ENCODE measurements at regions not wholly inside any gene's neighbourhood (a gene's known extent, or its start where the extent isn't known, plus 50 kb on each side); places are given as distances from the start of the nearest gene placed in this dataset.
"Not testable (repeated sequence)": the region's sequence is repeated elsewhere in the genome, so short reads cannot be mapped to it uniquely, and the experiment has no call there.

DNA sequence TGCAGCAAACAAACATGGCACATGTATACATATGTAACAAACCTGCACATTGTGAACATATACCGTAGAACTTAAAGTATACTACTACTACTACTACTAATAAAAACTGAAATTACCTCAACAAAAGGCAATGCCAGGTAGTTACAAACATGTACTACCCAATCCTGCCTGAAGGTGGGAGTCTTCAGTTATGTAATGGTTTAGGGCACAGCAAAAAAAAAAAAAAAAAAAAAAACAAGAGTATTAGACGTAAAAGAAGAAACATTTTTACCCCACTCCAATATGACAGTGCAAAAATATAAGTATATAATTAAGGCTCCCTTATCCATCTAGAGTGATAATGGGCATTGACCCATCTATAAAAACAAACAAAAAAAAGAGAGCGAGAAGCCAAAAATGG is 296.6 kb downstream of the ZNF37A start:
- not testable (repeated sequence) for H3K27me3 ChIP-seq; H3K4me1 ChIP-seq; H3K27ac ChIP-seq; H3K4me3 ChIP-seq; H3K9ac ChIP-seq; H3K9me3 ChIP-seq (replicated peaks in 1 of 11); H3K4me2 ChIP-seq; H4K20me1 ChIP-seq; H3K36me3 ChIP-seq

DNA sequence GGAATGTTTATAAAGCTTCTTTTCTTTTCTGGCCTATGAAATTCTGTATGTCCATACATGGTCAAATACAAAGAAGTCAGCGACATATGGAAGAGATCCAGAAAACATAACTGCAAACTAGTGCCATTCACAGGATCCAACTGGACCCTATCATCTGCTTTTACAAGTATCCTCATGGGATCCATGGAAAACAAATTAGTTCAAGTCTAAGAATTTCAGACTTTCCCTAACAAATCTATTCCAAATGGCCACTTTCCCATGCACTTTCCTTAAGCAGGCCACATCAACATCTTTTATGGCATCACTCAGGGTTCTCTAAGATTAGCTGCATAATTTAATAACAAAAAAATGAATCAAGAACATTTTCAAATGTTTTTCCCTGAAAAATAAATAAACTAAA is 301.3 kb downstream of the ZNF37A start:
- not testable (repeated sequence) for H3K4me2 ChIP-seq; H3K27ac ChIP-seq; H3K9ac ChIP-seq; H3K9me3 ChIP-seq (replicated peaks in 1 of 11); H3K4me1 ChIP-seq; H3K27me3 ChIP-seq; H4K20me1 ChIP-seq; H3K36me3 ChIP-seq; H3K4me3 ChIP-seq

DNA sequence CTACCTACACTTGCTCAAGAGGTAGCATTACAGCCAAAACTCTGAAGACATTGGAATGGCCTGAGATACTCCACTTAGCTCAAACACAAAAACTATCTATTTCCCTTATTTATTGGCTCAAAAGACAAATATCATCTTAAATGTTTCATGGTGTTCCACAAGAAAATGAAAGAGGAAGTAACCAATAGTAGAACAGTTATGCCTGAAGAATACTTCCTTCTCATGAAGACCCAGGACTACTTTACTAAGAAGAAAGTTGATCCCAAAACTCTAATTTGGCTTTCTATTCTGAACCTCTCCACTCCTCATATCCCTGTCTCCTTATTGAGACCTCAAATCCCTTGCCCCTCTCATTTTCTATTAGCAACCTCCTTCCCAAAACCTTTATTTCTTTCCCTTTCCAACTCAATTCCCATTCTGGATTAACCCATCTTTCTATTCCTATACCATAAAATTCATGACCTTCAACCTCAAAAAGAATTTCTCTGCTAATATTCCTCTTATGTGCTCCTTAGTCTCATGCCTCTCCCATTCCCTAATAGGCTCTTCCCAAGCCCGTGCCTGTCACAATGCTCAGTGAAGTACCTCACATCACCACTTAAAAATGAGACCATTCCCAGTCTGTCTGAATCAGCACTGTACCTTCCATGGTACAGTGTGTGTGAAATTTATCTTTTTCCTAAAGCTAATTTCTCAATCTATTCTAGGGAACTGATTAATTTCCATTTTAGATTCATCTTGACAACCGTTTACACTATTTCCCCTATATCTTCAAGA is 302.2 kb downstream of the ZNF37A start:
- H3K4me3 ChIP-seq; H3K27ac ChIP-seq; H3K36me3 ChIP-seq; H3K9ac ChIP-seq; H3K27me3 ChIP-seq; H4K20me1 ChIP-seq; H3K4me1 ChIP-seq; H3K9me3 ChIP-seq (replicated peaks in 1 of 11): not testable (repeated sequence)
- H3K4me2 ChIP-seq: peak overlapping the region in 2 of 11 experiments; percentile 62 to 65; a peak in 5 of 22 replicates

DNA sequence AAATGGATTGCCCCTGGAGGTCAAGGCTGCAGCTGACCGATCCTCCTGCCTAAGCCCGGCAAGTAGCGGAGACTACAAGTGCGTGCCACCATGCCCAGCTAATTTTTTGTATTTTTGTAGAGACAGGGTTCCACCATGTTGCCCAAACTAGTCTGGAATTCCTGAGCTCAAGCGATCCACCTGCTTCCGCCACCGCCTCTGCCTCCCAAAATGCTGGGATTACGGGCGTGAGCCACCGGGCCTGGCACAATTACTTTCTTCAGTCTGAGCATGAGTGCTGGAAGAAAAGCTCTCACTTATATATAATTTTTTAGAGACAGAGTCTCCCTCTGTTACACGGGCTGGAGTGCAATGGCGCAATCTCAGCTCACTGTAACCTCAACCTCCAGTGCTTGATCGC is 307.4 kb downstream of the ZNF37A start:
- not testable (repeated sequence) for H3K27me3 ChIP-seq; H4K20me1 ChIP-seq; H3K4me1 ChIP-seq; H3K36me3 ChIP-seq; H3K9me3 ChIP-seq (replicated peaks in 1 of 11)
- H3K9ac ChIP-seq: peak overlapping the region in 8 of 11 experiments; percentile 83 to 93 (median 88); a peak in 7 of 22 replicates
- peak overlapping the region; percentile 52 to 89 (median 79); a peak in 20 of 22 replicates for H3K4me2 ChIP-seq
- peak overlapping the region in 2 of 11 experiments; percentile 87 to 89; a peak in 3 of 22 replicates for H3K27ac ChIP-seq
- H3K4me3 ChIP-seq: peak overlapping the region; percentile 64 to 86 (median 76); a peak in 17 of 20 replicates

DNA sequence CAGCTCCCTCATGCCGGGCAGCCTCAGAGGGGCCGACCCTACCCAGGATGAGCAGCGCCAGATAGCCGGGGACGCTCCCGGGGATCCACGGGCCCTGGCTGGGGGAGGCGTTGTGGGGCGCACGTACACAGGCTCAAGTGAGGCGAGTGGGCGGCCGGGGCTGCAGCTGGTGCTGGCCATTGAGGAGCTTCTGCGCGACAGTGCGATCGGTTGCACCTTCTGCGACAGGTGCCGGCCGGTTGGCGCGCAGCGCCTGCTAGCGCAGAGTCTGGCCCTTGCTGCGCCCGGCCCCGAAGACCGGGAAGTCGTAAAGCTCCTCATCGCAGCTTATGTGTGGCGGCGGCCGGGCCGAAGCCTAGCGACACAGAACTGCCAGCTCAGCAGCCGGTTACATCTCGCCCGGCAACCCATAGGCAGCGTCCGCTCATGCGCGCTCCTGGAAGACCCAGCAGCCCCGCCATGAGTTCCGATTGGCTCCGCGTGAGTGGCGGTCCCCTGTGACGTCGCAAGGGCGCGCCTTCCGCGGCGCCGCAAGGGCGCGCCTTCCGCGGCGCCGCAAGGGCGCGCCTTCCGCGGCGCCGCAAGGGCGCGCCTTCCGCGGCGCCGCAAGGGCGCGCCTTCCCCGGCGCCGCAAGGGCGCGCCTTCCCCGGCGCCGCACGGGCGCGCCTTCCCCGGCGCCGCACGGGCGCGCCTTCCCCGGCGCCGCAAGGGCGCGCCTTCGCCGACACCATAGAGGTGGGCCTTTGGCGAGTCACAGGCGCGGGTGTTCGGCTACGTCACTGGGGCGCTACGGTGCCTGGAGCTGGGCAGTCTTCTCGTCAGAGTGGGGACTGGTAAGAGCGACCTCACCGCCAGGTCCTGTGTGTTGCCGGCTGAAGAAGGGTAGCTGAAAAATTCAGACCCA is 308.6 kb downstream of the ZNF37A start:
- H3K4me3 ChIP-seq: peak overlapping the region; percentile 64 to 86 (median 76)
- peak overlapping the region; percentile 84 to 94 (median 88) for H3K27ac ChIP-seq
- peak overlapping the region; percentile 82 to 93 (median 88) for H3K9ac ChIP-seq

DNA sequence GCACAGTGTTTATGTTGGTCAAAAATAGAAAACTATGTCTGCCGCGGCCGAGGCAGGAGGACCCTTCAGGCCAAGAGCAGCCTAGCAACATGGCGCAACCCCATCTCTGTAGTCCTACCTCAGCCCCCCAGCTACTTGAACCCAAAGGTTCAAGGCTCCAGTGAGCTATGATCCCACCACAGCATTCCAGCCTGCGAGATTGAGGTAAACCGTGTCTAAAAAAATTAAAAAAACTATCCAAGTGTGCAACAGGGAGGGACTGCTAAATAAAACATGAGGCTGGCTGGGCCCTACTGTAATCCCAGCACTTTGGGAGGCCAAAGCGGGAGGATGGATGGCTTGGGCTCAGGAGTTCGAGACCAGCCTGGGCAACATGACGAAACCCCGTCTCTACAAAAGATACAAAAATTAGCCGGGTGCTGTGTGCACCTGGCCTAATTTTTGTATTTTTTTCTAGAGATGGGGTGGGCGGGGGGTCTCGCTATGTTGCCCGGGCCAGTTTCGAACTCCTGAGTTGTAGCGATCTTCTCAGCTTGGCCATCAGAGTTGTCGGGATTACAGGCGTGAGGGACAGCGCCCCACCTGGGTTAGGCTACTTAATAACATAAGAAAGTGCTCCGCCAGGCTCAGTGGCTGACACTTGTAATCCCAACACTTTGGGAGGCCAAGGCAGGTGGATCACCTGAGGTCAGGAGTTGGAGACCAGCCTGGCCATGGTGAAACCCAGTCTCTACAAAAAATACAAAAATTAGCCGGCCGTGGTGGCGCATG is 309.4 kb downstream of the ZNF37A start:
- not testable (repeated sequence) for H3K9me3 ChIP-seq (replicated peaks in 1 of 11); H3K27me3 ChIP-seq; H3K4me1 ChIP-seq; H3K36me3 ChIP-seq; H4K20me1 ChIP-seq
- Histone ChIP-seq H3K4me2 (peak overlapping the region; percentile 60 to 73 (median 66)), H3K27ac (peak overlapping the region; percentile 81 to 94 (median 87)), H3K4me3 (peak overlapping the region; percentile 60 to 86 (median 76)), H3K9ac (peak overlapping the region; percentile 81 to 93 (median 84))

More for the DNA sequence above, 308.6 kb downstream of the ZNF37A start:
- H3K4me1 ChIP-seq; H3K36me3 ChIP-seq; H4K20me1 ChIP-seq; H3K27me3 ChIP-seq; H3K9me3 ChIP-seq (replicated peaks in 1 of 11): not testable (repeated sequence)
- peak overlapping the region; percentile 64 to 89 (median 79) for H3K4me2 ChIP-seq

DNA sequence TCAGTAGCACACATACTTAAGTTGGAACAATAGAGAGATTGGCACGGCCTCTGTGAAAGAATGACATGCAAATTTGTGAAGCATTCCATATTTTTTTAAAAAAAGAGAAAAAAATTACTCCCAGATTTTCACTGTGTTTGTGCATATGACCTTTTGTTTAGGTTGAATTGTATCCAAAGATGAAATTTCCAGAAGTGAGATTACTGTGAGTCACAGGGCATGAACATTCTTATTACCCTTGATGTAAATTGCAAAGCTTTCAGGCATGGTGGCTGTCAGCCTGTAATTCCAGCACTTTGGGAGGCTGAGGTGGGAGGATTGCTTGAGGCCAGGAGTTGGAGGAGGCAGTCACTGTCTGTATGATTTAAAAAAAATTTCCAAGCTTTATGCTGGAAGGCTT is 329.5 kb downstream of the ZNF37A start:
- H3K4me3 ChIP-seq; H3K4me2 ChIP-seq; H3K27me3 ChIP-seq; H4K20me1 ChIP-seq; H3K9ac ChIP-seq; H3K27ac ChIP-seq; H3K4me1 ChIP-seq; H3K9me3 ChIP-seq (replicated peaks in 1 of 11): not testable (repeated sequence)
- H3K36me3 ChIP-seq: peaks cover 0 to 12% (median 0%) of the 10 kb centered on the region in 11 experiments; a peak in 5 of 22 replicates

DNA sequence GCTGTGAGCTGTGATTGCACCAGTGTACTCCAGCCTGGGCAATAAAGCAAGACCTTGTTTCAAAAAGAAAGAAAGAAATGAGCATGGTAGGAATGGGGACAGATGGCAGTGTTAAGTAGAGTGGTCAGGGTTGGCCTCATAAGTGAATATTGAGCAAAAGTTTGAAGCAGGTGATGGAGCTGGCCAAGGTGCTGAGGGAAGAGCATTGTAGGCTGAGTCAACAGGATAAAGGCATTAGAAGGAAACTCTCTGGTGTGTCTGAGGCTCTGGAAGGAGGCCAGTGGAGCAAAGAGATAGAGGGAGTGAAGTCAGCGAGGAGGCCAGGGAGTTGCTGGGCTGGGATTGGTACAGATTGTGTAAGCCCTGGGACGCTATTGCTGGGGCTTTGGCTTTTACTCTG is 336.1 kb downstream of the ZNF37A start:
- not testable (repeated sequence) for H3K9ac ChIP-seq, H3K4me1 ChIP-seq

DNA sequence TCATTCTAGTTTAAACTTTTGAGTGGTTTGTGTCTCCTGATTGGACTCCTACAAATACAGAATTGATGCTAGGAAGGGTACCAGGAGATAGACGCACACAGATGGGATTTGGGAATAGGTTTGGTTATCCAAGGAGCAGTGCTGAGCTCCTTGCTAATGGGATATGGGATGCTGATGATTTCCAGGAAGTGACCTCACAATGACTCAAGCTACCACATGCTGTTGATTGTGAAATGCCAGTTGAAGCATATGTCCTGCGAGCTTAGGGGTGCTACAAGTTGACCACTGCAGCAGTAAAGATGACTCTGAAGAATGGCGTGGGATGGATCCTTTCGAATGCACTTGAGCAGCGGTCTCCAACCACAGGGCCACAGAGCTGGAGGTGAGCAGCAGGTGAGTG is 343.2 kb downstream of the ZNF37A start:
- H3K36me3 ChIP-seq; H3K4me1 ChIP-seq; H3K27me3 ChIP-seq; H3K9ac ChIP-seq; H3K4me2 ChIP-seq; H3K27ac ChIP-seq; H3K9me3 ChIP-seq (replicated peaks in 1 of 11); H3K4me3 ChIP-seq; H4K20me1 ChIP-seq: not testable (repeated sequence)

More for the DNA sequence above, 336.1 kb downstream of the ZNF37A start:
- not testable (repeated sequence) for H3K27me3 ChIP-seq; H3K27ac ChIP-seq; H4K20me1 ChIP-seq; H3K4me2 ChIP-seq; H3K36me3 ChIP-seq; H3K4me3 ChIP-seq; H3K9me3 ChIP-seq (replicated peaks in 1 of 11)

DNA sequence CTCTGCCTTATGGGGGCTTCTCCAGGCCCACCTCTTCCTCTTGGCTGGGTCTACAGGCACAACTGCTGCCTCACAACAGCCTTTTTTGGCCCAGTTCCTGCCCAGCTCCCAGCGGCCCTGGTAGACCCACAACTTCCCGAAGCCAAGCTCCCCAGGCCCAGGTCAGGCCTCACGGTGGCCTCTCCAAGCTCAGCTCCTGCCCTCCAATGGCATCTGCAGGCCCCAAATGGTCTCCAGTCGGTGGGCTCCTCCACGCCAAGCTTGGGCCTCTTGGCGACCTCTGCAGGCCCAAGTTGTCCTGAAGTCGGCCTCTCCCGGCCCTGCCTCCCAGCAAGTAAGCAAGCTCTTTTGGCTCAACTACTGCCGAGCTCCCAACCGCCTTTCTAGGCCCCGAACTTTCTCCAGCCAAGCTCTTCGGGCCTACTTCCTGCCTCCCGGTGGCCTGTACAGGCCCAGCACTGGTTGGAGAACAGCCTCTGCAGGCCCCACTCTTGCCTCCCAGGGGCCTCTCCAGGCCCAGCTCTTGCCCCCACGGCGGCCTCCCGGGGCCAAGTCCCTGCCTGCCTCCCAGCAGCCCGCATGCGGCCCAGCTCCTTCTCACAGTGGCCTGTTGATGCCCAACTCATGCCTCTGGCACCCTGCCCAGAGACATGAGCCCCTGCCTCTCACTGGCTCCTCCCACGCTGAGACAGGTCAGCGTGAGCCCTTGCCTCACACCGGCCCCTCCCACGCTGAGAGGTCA is 354.6 kb downstream of the ZNF37A start:
- not testable (repeated sequence) for H3K27me3 ChIP-seq; H3K4me3 ChIP-seq; H3K9ac ChIP-seq; H3K9me3 ChIP-seq (replicated peaks in 1 of 11); H3K4me1 ChIP-seq; H3K4me2 ChIP-seq; H4K20me1 ChIP-seq; H3K27ac ChIP-seq
- peaks cover 5 to 15% (median 9%) of the 10 kb centered on the region in 11 experiments; a peak in 13 of 22 replicates for H3K36me3 ChIP-seq

DNA sequence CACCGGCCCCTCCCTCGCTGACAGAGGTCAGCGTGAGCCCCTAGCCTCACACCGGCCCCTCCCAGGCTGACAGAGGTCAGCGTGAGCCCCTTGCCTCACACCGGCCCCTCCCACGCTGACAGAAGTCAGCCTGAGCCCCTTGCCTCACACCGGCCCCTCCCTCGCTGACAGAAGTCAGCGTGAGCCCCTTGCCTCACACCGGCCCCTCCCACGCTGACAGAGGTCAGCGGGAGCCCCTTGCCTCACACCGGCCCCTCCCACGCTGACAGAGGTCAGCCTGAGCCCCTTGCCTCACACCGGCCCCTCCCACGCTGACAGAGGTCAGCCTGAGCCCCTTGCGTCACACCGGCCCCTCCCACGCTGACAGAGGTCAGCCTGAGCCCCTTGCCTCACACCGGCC is 355.5 kb downstream of the ZNF37A start:
- H3K36me3 ChIP-seq: peaks cover 5 to 15% (median 9%) of the 10 kb centered on the region in 11 experiments; a peak in 13 of 22 replicates
- not testable (repeated sequence) for H4K20me1 ChIP-seq; H3K27me3 ChIP-seq; H3K27ac ChIP-seq; H3K4me3 ChIP-seq; H3K9me3 ChIP-seq (replicated peaks in 1 of 11); H3K4me1 ChIP-seq; H3K9ac ChIP-seq; H3K4me2 ChIP-seq

DNA sequence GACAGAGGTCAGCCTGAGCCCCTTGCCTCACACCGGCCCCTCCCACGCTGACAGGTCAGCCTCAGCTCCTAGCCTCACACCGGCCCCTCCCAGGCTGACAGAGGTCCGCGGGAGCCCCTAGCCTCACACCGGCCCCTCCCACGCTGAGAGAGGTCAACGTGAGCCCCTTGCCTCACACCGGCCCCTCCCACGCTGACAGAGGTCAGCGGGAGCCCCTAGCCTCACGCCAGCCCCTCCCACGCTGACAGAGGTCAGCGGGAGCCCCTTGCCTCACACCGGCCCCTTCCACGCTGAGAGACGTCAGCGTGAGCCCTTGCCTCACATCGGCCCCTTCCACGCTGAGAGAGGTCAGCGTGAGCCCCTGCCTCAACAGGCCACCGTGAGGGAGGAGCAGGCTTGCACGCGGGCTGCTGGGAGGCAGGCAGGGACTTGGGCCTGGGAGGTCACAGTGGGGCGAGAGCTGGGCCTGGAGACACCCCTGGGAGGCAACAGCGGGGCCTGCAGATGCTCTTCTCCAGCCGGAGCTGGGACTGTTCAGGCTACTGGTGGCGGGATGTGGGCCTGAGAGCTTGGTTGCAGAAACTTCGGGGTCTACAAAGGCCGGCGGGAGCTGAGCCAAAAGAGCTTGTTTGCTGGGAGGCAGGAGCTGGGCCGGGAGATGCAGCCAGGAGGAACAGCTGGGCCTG is 356.4 kb downstream of the ZNF37A start:
- H3K36me3 ChIP-seq: peaks cover 5 to 15% (median 9%) of the 10 kb centered on the region in 11 experiments; a peak in 13 of 22 replicates
- not testable (repeated sequence) for H3K9me3 ChIP-seq (replicated peaks in 1 of 11); H3K4me3 ChIP-seq; H3K27me3 ChIP-seq; H4K20me1 ChIP-seq; H3K9ac ChIP-seq; H3K4me1 ChIP-seq; H3K27ac ChIP-seq; H3K4me2 ChIP-seq

Data from BLaER1 treated with 17β-estradiol and CSF1 and Interleukin-3, amounts not matched to agents 10 nM and 100 nM (cell line).